ENCODE measurements at regions not wholly inside any gene's neighbourhood (a gene's known extent, or its start where the extent isn't known, plus 50 kb on each side); places are given as distances from the start of the nearest gene placed in this dataset.

DNA sequence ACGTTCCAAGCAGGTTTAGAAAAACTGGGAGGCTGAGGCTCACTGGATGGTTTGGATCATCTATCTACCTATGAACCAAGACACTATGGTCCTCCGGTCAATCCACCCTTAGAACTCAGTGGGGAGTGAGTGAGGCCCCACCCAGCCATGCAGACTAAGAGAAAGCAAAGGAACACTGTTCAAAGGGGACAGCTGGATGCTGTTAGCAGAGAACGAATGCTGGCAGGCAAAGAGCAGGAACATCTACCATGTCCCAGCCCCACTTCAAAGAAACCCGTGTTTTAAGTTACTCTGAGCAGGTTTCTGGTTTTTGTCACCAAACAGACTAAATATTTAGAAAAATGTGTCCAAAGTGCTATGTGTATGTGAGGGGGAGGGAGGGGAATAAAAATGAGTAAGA, 183.4 kb upstream of the XYLT1 start:
- H3K36me3 ChIP-seq (ENCODE audit: control insufficient read depth in 2 of 2, insufficient read depth in 1 of 2, low read length in 2 of 2) = no peaks in the 10 kb centered on the region
- H3K27ac ChIP-seq (ENCODE audit: extremely low read depth, low read depth, low read length) = no peak overlapping the region
- ChIA-PET POLR2A (no interaction called here), CTCF (no interaction called here)
- no peak overlapping the region for H3K4me3 ChIP-seq (ENCODE audit: low read depth, low read length)
- TF ChIP-seq ZNF112 (tag by site-specific recombination; IDR thresholded peaks at IDR 0.05) = no peak
- TF ChIP-seq ZNF555 (tag by site-specific recombination; conservative IDR thresholded peaks at IDR 0.05) = no peak
- TF ChIP-seq ZNF132 (tag by site-specific recombination; IDR thresholded peaks at IDR 0.05; ENCODE audit: borderline replicate concordance) = no peak
- TF ChIP-seq SP7 (tag by site-specific recombination; IDR thresholded peaks at IDR 0.05) = no peak
- no peak for TF ChIP-seq ZNF571 (tag by site-specific recombination; IDR thresholded peaks at IDR 0.05)
- TF ChIP-seq, protein P1, sequence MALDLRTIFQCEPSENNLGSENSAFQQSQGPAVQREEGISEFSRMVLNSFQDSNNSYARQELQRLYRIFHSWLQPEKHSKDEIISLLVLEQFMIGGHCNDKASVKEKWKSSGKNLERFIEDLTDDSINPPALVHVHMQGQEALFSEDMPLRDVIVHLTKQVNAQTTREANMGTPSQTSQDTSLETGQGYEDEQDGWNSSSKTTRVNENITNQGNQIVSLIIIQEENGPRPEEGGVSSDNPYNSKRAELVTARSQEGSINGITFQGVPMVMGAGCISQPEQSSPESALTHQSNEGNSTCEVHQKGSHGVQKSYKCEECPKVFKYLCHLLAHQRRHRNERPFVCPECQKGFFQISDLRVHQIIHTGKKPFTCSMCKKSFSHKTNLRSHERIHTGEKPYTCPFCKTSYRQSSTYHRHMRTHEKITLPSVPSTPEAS (tag by site-specific recombination; IDR thresholded peaks at IDR 0.05) = no peak
- no peak for TF ChIP-seq ZNF211 (tag by site-specific recombination; IDR thresholded peaks at IDR 0.05; ENCODE audit: low read depth)
- no peak for TF ChIP-seq ZBTB48 (tag by site-specific recombination; IDR thresholded peaks at IDR 0.05)
- no peak for TF ChIP-seq ZBTB20 (tag by site-specific recombination; IDR thresholded peaks at IDR 0.05)
- TF ChIP-seq, protein P2, sequence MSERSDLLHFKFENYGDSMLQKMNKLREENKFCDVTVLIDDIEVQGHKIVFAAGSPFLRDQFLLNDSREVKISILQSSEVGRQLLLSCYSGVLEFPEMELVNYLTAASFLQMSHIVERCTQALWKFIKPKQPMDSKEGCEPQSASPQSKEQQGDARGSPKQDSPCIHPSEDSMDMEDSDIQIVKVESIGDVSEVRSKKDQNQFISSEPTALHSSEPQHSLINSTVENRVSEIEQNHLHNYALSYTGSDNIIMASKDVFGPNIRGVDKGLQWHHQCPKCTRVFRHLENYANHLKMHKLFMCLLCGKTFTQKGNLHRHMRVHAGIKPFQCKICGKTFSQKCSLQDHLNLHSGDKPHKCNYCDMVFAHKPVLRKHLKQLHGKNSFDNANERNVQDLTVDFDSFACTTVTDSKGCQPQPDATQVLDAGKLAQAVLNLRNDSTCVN (tag by site-specific recombination; optimal IDR thresholded peaks at IDR 0.05) = no peak
- TF ChIP-seq BCL11A (tag by site-specific recombination; IDR thresholded peaks at IDR 0.05; ENCODE audit: low read depth) = no peak
- TF ChIP-seq ZNF292 (tag by site-specific recombination; IDR thresholded peaks at IDR 0.05; ENCODE audit: borderline replicate concordance, low read depth) = no peak
- TF ChIP-seq KLF1 (tag by site-specific recombination; IDR thresholded peaks at IDR 0.05) = no peak
- TF ChIP-seq, protein P3, sequence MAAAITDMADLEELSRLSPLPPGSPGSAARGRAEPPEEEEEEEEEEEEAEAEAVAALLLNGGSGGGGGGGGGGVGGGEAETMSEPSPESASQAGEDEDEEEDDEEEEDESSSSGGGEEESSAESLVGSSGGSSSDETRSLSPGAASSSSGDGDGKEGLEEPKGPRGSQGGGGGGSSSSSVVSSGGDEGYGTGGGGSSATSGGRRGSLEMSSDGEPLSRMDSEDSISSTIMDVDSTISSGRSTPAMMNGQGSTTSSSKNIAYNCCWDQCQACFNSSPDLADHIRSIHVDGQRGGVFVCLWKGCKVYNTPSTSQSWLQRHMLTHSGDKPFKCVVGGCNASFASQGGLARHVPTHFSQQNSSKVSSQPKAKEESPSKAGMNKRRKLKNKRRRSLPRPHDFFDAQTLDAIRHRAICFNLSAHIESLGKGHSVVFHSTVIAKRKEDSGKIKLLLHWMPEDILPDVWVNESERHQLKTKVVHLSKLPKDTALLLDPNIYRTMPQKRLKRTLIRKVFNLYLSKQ (tag by site-specific recombination; IDR thresholded peaks at IDR 0.05; ENCODE audit: borderline replicate concordance) = no peak
- no peak for TF ChIP-seq KLF10 (tag by site-specific recombination; IDR thresholded peaks at IDR 0.05)
- TF ChIP-seq ZNF621 (tag by site-specific recombination; IDR thresholded peaks at IDR 0.05) = no peak
- TF ChIP-seq ZNF214 (tag by site-specific recombination; IDR thresholded peaks at IDR 0.05; ENCODE audit: borderline replicate concordance) = no peak
- TF ChIP-seq ZFP69B (tag by site-specific recombination; IDR thresholded peaks at IDR 0.05) = no peak
- TF ChIP-seq ZNF777 (tag by site-specific recombination; IDR thresholded peaks at IDR 0.05; ENCODE audit: borderline replicate concordance) = no peak
- TF ChIP-seq, protein P4, sequence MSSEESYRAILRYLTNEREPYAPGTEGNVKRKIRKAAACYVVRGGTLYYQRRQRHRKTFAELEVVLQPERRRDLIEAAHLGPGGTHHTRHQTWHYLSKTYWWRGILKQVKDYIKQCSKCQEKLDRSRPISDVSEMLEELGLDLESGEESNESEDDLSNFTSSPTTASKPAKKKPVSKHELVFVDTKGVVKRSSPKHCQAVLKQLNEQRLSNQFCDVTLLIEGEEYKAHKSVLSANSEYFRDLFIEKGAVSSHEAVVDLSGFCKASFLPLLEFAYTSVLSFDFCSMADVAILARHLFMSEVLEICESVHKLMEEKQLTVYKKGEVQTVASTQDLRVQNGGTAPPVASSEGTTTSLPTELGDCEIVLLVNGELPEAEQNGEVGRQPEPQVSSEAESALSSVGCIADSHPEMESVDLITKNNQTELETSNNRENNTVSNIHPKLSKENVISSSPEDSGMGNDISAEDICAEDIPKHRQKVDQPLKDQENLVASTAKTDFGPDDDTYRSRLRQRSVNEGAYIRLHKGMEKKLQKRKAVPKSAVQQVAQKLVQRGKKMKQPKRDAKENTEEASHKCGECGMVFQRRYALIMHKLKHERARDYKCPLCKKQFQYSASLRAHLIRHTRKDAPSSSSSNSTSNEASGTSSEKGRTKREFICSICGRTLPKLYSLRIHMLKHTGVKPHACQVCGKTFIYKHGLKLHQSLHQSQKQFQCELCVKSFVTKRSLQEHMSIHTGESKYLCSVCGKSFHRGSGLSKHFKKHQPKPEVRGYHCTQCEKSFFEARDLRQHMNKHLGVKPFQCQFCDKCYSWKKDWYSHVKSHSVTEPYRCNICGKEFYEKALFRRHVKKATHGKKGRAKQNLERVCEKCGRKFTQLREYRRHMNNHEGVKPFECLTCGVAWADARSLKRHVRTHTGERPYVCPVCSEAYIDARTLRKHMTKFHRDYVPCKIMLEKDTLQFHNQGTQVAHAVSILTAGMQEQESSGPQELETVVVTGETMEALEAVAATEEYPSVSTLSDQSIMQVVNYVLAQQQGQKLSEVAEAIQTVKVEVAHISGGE (tag by site-specific recombination; conservative IDR thresholded peaks at IDR 0.05; ENCODE audit: low read depth) = no peak
- H3K9me3 ChIP-seq (ENCODE audit: control insufficient read depth, insufficient read depth, low read depth, low read length) = no peaks in the 10 kb centered on the region
- no peaks in the 10 kb centered on the region for H3K4me1 ChIP-seq (ENCODE audit: control insufficient read depth, insufficient read depth, low read length)
